HG03565 (cell line): ENCODE measurements at regions not wholly inside any gene's neighbourhood (a gene's known extent, or its start where the extent isn't known, plus 50 kb on each side); places are given as distances from the start of the nearest gene placed in this dataset.
"Not testable (repeated sequence)": the region's sequence is repeated elsewhere in the genome, so short reads cannot be mapped to it uniquely, and the experiment has no call there.

ENCODE experiments used
- ATAC-seq: cut with Tn5 transposase; IDR thresholded peaks from one replicate; pipeline ENCODE4 v1.9.1; 2021; ENCODE audit warnings: mild to moderate bottlenecking, moderate library complexity; ENCODE audit not compliant: unreplicated experiment

DNA sequence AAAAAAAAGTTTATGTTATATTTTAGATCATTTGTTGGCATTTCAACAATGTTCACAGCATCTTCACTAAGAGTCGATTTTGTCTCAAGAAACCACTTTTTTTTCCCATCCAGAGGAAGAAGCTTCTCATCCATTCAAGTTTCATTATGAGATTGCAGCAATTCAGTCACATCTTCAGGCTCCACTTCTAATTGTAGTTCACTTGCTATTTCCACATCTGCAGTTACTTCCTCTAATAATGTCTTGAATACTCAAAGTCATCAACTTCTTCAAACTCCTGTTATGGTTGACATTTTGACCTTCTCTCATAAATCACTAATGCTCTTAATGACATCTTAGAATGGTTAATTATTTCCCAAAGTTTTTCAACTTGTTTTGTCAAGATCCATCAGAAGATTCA lies 61.3 kb upstream of the CHORDC1 start:
- no peak for ATAC-seq

DNA sequence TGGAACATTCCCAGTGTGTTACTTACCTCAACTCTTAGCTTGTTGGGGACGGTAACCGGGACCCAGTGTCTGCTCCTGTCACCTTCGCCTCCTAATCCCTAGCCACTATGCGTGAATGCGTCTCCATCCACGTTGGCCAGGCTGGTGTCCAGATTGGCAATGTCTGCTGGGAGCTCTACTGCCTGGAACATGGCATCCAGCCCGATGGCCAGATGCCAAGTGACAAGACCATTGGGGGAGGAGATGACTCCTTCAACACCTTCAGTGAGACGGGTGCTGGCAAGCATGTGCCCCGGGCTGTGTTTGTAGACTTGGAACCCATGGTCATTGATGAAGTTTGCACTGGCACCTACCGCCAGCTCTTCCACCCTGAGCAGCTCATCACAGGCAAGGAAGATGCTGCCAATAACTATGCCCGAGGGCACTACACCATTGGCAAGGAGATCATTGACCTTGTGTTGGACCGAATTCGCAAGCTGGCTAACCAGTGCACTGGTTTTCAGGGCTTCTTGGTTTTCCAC lies 59.8 kb upstream of the CHORDC1 start:
- ATAC-seq: not testable (repeated sequence)

DNA sequence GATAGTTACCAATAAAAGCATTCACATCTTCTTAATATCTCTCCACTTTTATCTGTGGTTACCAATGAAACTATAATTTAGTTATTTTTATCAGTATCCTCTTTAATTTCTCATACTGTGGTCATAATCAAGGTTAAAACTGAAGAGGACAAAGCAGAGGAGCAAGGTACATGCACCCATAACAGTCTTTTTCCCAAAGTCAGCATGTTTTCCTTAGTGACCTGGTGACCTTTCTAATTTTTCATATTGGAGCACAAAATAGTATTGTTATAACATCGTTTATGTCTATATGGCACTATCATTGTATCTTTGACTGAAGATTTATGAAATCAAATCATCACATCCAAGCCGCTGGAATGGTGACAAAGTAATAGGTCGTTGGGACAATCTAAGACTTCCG lies 51.5 kb upstream of the CHORDC1 start:
- ATAC-seq: no peak
